Body of pancreas (tissue), 4 donors: ENCODE measurements at regions not wholly inside any gene's neighbourhood (a gene's known extent, or its start where the extent isn't known, plus 50 kb on each side); places are given as distances from the start of the nearest gene placed in this dataset.

Source experiments
- POLR2A ChIP-seq, 3 donors: fragments of 450-650 bp; IDR thresholded peaks; one replicate each; pipeline ENCODE4 v1.6.1; 2016; ENCODE audit warnings: antibody characterized with exemption in 3 of 3, mild to moderate bottlenecking in 2 of 3
- TF ChIP-seq, protein P1 (sequence below), 7 experiments: fragments of 450-650 bp in 4 of 7; fragments of 200-600 bp in 3 of 7; sonication (generic) in 3 of 7; IDR thresholded peaks; one replicate each; pipeline ENCODE4 v1.5.1; 2016 to 2019; ENCODE audit warnings: antibody characterized with exemption in 7 of 7

DNA sequence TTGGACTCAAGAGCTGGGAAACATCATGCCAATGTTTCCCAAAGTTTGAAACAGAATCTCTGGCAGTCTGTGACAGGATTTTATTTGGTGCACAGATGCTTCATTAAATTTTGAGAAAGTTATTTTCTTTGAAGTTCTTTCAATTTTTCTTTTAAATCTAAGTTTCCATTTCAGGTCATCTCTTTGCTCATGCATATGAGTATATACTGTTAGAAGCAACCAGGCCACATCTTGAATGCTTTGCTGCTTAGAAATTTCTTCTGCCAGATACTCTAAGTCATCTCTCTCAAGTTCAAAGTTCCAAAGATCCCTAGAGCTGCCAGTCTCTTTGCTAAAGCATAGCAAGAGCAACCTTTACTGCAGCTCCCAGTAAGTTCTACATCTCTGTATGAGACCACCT, 59.1 kb upstream of the CCDC28A start:
- TF ChIP-seq, protein P1, sequence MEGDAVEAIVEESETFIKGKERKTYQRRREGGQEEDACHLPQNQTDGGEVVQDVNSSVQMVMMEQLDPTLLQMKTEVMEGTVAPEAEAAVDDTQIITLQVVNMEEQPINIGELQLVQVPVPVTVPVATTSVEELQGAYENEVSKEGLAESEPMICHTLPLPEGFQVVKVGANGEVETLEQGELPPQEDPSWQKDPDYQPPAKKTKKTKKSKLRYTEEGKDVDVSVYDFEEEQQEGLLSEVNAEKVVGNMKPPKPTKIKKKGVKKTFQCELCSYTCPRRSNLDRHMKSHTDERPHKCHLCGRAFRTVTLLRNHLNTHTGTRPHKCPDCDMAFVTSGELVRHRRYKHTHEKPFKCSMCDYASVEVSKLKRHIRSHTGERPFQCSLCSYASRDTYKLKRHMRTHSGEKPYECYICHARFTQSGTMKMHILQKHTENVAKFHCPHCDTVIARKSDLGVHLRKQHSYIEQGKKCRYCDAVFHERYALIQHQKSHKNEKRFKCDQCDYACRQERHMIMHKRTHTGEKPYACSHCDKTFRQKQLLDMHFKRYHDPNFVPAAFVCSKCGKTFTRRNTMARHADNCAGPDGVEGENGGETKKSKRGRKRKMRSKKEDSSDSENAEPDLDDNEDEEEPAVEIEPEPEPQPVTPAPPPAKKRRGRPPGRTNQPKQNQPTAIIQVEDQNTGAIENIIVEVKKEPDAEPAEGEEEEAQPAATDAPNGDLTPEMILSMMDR (IDR thresholded peaks at IDR 0.05), result no peak
- no peak for TF ChIP-seq POLR2A (IDR thresholded peaks at IDR 0.05)
